AG10803 (cell line): ENCODE measurements at regions not wholly inside any gene's neighbourhood (a gene's known extent, or its start where the extent isn't known, plus 50 kb on each side); places are given as distances from the start of the nearest gene placed in this dataset.

ENCODE experiments used
- DNase-seq: peaks from one replicate; pipeline ENCODE4 v3.0.0; 2010; ENCODE audit warnings: low read depth
- H3K4me3 ChIP-seq: 2 replicates; pipeline ENCODE4 v1.5.1; 2011; ENCODE audit warnings: mild to moderate bottlenecking, low read length, control low read depth
- TF ChIP-seq, protein P1 (sequence below): conservative IDR thresholded peaks from 2 replicates; pipeline ENCODE4 v1.5.1; 2011; ENCODE audit warnings: mild to moderate bottlenecking, low read length, control low read depth, inconsistent platforms

DNA sequence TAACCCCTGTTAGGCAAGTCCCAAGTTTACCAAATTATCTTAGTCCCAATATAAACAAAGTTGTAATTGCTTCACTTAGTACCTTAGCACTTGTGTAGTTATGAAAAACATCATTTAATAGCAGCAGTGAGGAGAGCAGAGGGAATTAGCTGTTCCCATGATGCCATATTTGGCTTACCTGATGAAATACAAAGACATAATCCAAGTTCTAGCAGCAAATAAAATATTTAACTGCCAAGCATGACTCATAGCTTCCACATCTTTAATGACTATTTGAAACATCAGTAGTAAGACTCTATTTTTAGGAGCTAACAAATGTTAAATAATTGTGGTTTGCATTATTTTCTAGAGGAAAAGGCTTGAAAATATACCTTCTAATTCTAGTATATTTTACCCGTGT, 94.0 kb upstream of the MCHR2 start:
- no peak overlapping the region for H3K4me3 ChIP-seq
- DNase-seq, result peak; percentile 95
- TF ChIP-seq, protein P1, sequence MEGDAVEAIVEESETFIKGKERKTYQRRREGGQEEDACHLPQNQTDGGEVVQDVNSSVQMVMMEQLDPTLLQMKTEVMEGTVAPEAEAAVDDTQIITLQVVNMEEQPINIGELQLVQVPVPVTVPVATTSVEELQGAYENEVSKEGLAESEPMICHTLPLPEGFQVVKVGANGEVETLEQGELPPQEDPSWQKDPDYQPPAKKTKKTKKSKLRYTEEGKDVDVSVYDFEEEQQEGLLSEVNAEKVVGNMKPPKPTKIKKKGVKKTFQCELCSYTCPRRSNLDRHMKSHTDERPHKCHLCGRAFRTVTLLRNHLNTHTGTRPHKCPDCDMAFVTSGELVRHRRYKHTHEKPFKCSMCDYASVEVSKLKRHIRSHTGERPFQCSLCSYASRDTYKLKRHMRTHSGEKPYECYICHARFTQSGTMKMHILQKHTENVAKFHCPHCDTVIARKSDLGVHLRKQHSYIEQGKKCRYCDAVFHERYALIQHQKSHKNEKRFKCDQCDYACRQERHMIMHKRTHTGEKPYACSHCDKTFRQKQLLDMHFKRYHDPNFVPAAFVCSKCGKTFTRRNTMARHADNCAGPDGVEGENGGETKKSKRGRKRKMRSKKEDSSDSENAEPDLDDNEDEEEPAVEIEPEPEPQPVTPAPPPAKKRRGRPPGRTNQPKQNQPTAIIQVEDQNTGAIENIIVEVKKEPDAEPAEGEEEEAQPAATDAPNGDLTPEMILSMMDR, result no peak

DNA sequence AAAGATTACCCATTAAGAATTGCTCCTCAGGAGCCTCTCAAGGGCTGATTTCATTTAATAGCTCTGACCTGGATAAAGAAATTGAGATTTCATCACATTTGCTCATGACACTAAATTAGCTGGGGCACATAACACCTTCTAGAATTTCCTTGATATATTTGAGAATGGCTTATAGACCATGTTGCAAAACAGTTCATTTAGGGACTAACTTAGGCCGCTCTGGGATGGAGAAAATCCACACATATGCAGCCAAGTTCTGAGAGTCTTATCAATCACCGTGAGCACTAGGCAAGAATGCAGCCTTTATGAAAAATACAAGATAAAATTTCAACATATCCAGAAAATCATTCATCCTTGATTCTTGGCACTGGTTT, 91.0 kb upstream of the MCHR2 start:
- TF ChIP-seq, protein P1, result no peak
- no peak overlapping the region for H3K4me3 ChIP-seq
- peak; percentile 24 for DNase-seq

- no peak overlapping the region for H3K4me3 ChIP-seq
- DNase-seq, result peak; percentile 92
- TF ChIP-seq, protein P1, result no peak
Measured at GRCh38 chr6:100084316-100084990, 90.4 kb upstream of the MCHR2 start.

GRCh38 chr6:100078509-100078908, 84.5 kb upstream of the MCHR2 start:
- TF ChIP-seq, protein P1, result peak; percentile 56
- no peak overlapping the region for H3K4me3 ChIP-seq
- peak; percentile 53 for DNase-seq

DNA sequence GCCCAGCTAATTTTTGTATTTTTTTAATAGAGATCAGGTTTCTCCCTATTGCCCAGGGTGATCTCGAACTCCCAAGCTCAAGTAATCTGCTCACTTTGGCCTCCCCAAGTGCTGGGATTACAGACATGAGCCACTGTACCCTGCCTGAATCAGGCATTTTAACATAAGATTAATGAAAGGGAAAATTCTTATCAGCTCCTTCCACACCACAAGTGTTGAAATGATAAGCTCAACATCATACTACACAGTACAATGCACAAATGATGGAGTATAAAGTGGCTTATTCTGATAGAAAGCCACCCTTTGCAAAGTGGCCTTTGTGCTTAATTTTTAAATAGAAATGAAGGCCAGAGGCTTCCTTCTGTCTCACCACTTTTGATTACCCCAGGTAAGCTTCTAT, 71.3 kb upstream of the MCHR2 start:
- no peak for DNase-seq
- H3K4me3 ChIP-seq, result no peak overlapping the region
- TF ChIP-seq, protein P1, result no peak

DNA sequence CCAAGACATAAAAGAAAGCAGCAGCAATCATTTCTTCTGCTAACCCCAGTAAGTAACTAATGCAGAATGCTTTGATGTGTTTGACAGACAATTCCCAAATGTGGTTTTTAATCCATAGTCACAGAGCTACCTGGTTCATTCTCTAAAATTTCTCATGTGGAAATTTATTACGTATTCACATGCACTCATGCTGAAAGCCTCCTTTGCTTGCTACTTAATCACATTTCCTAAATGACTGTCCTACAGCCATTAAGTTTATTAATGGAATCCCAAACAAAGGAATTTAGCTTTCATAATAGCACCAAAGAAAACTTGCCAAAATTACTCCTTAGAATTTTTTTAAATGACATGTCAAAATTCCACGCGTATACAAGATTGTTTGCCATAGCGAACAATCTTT, 68.6 kb upstream of the MCHR2 start:
- TF ChIP-seq, protein P1, result no peak
- H3K4me3 ChIP-seq, result no peak overlapping the region
- DNase-seq, result no peak

- TF ChIP-seq, protein P1, result no peak
- DNase-seq, result no peak
- no peak overlapping the region for H3K4me3 ChIP-seq
Measured at GRCh38 chr6:100057941-100058340, 63.9 kb upstream of the MCHR2 start.
